ENCODE measurements at regions not wholly inside any gene's neighbourhood (a gene's known extent, or its start where the extent isn't known, plus 50 kb on each side); places are given as distances from the start of the nearest gene placed in this dataset.

DNA sequence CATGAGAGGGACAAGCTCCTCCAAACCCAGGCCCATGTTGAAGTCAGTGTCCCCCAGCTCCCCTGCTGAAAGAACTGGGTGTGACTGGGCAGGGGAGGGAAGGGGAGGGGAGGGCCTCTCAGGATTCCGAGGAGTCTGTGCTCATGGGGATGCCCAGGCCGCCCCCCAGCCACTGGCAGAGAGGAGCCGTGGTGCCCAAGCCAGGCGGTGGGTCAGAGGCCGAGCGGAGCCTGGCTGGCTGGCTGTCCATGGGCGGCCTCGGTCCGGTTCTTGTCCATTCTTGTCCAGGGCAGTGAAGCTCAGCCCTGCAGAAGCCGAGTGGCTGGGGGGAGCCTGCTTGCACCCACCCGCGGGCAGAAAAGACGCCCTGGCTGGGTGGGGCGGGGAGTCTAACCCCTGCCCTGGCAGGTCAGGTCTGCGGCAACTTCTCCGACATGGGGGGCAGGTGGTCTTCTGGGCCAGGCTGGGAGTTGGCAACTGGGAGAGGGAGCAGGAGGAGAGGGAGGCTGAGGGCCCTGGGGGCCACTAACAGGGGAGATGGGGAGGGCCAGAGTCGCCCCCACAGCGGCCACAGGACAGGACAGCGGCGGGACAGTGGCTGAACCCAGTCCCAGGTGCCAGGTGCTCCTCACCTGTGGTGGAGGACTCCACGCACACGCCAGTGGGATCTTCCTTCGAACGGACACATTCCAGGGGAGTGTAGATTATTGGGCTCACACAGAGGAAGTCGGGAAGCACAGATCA, 54.1 kb downstream of the FOXL3 start:
- DNase-seq: no peak
- TF ChIP-seq POLR2A (IDR thresholded peaks at IDR 0.05): no peak
- no peak for TF ChIP-seq EP300 (IDR thresholded peaks at IDR 0.05)
- TF ChIP-seq CTCF (IDR thresholded peaks at IDR 0.05): no peak
- H3K4me1 ChIP-seq (ENCODE audit: insufficient read depth): no peaks in the 10 kb centered on the region
- H3K9me3 ChIP-seq: no peaks in the 10 kb centered on the region
- WGBS, 3 donors: 90 to 95% (median 92%) methylated on average over 24 to 25 of the region's 25 CpGs
- no peaks in the 10 kb centered on the region for H3K36me3 ChIP-seq
- H3K4me3 ChIP-seq: no peak overlapping the region
- intact Hi-C loops (cut with DNase I): loop anchor here in 1 of 4 donors (10.0 kb wide), 1 partner anchor 191 kb away; no protein-coding TSS in a partner anchor
- H3K27me3 ChIP-seq: no peaks in the 10 kb centered on the region
- no peak overlapping the region for H3K27ac ChIP-seq

DNA sequence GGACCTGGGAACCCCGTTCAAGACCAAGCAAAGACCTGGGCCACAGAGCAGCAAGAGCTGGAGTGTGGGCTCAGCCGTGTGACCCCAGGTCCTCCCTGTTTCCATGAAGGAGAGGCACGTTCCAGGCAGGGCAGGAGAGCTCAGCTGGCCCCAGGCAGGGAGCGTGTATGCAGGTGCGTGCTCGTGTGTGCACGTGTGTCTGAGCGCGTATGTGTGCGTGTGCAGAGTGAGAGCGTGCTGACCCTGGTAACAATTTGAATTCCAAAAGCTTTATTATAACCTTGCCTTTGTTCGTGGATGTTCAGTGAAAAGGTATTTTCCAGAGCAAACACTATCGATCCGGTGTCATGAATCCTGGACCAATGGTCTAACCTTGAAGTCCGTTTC, 54.6 kb downstream of the FOXL3 start:
- Histone ChIP-seq H3K36me3 (no peaks in the 10 kb centered on the region), H3K4me1 (ENCODE audit: insufficient read depth) (no peaks in the 10 kb centered on the region), H3K4me3 (no peak overlapping the region), H3K27ac (no peak overlapping the region), H3K27me3 (no peaks in the 10 kb centered on the region), H3K9me3 (no peaks in the 10 kb centered on the region)
- no peak for DNase-seq
- intact Hi-C loops (cut with DNase I): loop anchor here in 1 of 4 donors (10.0 kb wide), 1 partner anchor 190 kb away; no protein-coding TSS in a partner anchor
- 92 to 93% (median 92%) methylated on average over 15 of the region's 15 CpGs for WGBS, 3 donors
- TF ChIP-seq POLR2A (IDR thresholded peaks at IDR 0.05) (no peak), EP300 (IDR thresholded peaks at IDR 0.05) (no peak), CTCF (IDR thresholded peaks at IDR 0.05) (no peak)

DNA sequence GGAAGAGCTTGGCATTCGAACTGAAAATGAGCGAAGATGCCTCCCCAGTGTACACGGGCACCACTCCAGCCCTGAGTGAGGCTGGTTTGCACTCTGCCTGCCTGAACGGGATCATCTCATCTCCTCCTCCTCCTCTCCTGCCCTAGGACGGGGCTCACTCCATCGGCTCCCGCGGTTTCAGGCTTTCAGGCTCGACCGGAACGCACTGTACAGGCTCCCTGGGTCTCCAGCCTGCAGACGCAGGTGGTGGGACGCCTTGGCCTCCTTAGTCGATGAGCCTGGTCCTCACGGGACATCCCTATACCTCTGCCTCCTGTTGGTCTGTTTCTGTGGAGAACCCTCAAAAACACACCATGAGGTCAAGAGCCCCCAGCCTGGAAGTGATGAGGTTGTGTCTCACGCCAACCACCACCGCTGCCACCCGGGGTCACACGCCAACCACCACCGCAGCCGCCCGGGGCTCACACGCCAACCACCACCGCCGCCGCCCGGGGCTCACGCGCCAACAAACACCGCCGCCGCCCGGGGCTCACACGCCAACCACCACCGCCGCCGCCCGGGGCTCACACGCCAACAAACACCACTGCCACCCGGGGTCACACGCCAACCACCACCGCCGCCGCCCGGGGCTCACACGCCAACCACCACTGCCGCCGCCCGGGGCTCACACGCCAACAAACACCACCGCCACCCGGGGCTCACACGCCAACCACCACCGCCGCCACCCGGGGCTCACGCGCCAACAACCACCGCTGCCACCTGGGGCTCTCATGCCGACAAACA, 56.3 kb downstream of the FOXL3 start:
- Histone ChIP-seq H3K36me3 (no peaks in the 10 kb centered on the region), H3K9me3 (no peaks in the 10 kb centered on the region), H3K27me3 (no peaks in the 10 kb centered on the region), H3K4me3 (no peak overlapping the region), H3K4me1 (ENCODE audit: insufficient read depth) (no peaks in the 10 kb centered on the region), H3K27ac (no peak overlapping the region)
- 88 to 94% (median 91%) methylated on average over 46 to 60 of the region's 60 CpGs for WGBS, 3 donors
- intact Hi-C loops (cut with DNase I): loop anchor here in 1 of 4 donors (10.0 kb wide), 1 partner anchor 188 kb away; no protein-coding TSS in a partner anchor
- DNase-seq: no peak
- no peak for TF ChIP-seq CTCF (IDR thresholded peaks at IDR 0.05)
- no peak for TF ChIP-seq EP300 (IDR thresholded peaks at IDR 0.05)
- no peak for TF ChIP-seq POLR2A (IDR thresholded peaks at IDR 0.05)

GRCh38 chr7:347001-347590, 57.1 kb downstream of the FOXL3 start:
- TF ChIP-seq CTCF (IDR thresholded peaks at IDR 0.05): no peak
- no peak for TF ChIP-seq EP300 (IDR thresholded peaks at IDR 0.05)
- no peak for TF ChIP-seq POLR2A (IDR thresholded peaks at IDR 0.05)
- Histone ChIP-seq H3K36me3 (no peaks in the 10 kb centered on the region), H3K4me3 (no peak overlapping the region), H3K9me3 (no peaks in the 10 kb centered on the region), H3K27ac (no peak overlapping the region), H3K27me3 (no peaks in the 10 kb centered on the region), H3K4me1 (ENCODE audit: insufficient read depth) (no peaks in the 10 kb centered on the region)
- 93 to 96% (median 95%) methylated on average over 20 of the region's 20 CpGs for WGBS, 3 donors
- no peak for DNase-seq
- intact Hi-C loops (cut with DNase I): loop anchor here in 1 of 4 donors (10.0 kb wide), 1 partner anchor 188 kb away; no protein-coding TSS in a partner anchor
